DOHH2 (cell line): ENCODE measurements at regions not wholly inside any gene's neighbourhood (a gene's known extent, or its start where the extent isn't known, plus 50 kb on each side); places are given as distances from the start of the nearest gene placed in this dataset.
A peak's percentile ranks its signal among the peaks of the same experiment; 100 is the strongest.

Source experiments
- H3F3A ChIP-seq: fragments of 200-600 bp; sonication (generic), shearing (Covaris generic); 2 replicates; pipeline ENCODE4 v1.6.0; 2016; ENCODE audit warnings: antibody characterized with exemption, mild to moderate bottlenecking; ENCODE audit not compliant: control insufficient read depth, insufficient read depth
- H3K27ac ChIP-seq: fragments of 200-600 bp; sonication (generic); 2 replicates; pipeline ENCODE4 v1.5.1; 2014; ENCODE audit warnings: low read depth, mild to moderate bottlenecking, low read length, moderate library complexity
- H3K27me3 ChIP-seq: fragments of 200-600 bp; sonication (generic); 2 replicates; pipeline ENCODE4 v1.6.1; 2014; ENCODE audit warnings: mild to moderate bottlenecking, low read length, mixed read lengths; ENCODE audit not compliant: control insufficient read depth
- H3K36me3 ChIP-seq: fragments of 200-600 bp; sonication (generic); 2 replicates; pipeline ENCODE4 v1.6.1; 2014; ENCODE audit warnings: mild to moderate bottlenecking, low read length, moderate library complexity, mixed read lengths; ENCODE audit not compliant: control insufficient read depth
- H3K4me1 ChIP-seq: fragments of 200-600 bp; sonication (generic); 2 replicates; pipeline ENCODE4 v1.6.1; 2014; ENCODE audit warnings: mild to moderate bottlenecking, low read length, mixed read lengths; ENCODE audit not compliant: control insufficient read depth
- H3K4me2 ChIP-seq: fragments of 200-600 bp; sonication (generic); 2 replicates; pipeline ENCODE4 v1.6.0; 2014; ENCODE audit warnings: mild to moderate bottlenecking, low read length, moderate library complexity
- H3K4me3 ChIP-seq: fragments of 200-600 bp; sonication (generic); 2 replicates; pipeline ENCODE4 v1.5.1; 2014; ENCODE audit warnings: mild to moderate bottlenecking, low read length, mixed read lengths
- H3K79me2 ChIP-seq: fragments of 200-600 bp; sonication (generic); 2 replicates; pipeline ENCODE4 v1.6.1; 2014; ENCODE audit warnings: mild to moderate bottlenecking, low read length, mixed read lengths; ENCODE audit not compliant: control insufficient read depth
- H3K9me2 ChIP-seq: fragments of 200-600 bp; sonication (generic); replicated peaks from 2 replicates; pipeline ENCODE4 v1.6.1; 2014; ENCODE audit warnings: mild to moderate bottlenecking, low read length, mixed read lengths; ENCODE audit not compliant: control insufficient read depth
- H3K9me3 ChIP-seq: fragments of 200-600 bp; sonication (generic); 2 replicates; pipeline ENCODE4 v1.6.1; 2014; ENCODE audit warnings: antibody characterized with exemption, low read length, mixed read lengths; ENCODE audit not compliant: control insufficient read depth, insufficient read depth
- H4K20me1 ChIP-seq: fragments of 200-600 bp; sonication (generic); 2 replicates; pipeline ENCODE4 v1.6.0; 2014; ENCODE audit warnings: low read depth, mild to moderate bottlenecking, antibody characterized with exemption, low read length, moderate library complexity; ENCODE audit not compliant: control insufficient read depth, insufficient read depth
- EZH2phosphoT487 ChIP-seq: fragments of 200-600 bp; sonication (generic); IDR thresholded peaks from 2 replicates; pipeline ENCODE4 v1.6.1; 2017; ENCODE audit warnings: borderline replicate concordance, mild to moderate bottlenecking, antibody characterized with exemption, low read length, moderate library complexity, mixed read lengths
- TF ChIP-seq, protein P1 (sequence below): fragments of 200-600 bp; sonication (generic); IDR thresholded peaks from one replicate; pipeline ENCODE4 v1.5.1; 2014; ENCODE audit warnings: antibody characterized with exemption, mild to moderate bottlenecking, low read depth, low read length; ENCODE audit not compliant: poor library complexity, severe bottlenecking

DNA sequence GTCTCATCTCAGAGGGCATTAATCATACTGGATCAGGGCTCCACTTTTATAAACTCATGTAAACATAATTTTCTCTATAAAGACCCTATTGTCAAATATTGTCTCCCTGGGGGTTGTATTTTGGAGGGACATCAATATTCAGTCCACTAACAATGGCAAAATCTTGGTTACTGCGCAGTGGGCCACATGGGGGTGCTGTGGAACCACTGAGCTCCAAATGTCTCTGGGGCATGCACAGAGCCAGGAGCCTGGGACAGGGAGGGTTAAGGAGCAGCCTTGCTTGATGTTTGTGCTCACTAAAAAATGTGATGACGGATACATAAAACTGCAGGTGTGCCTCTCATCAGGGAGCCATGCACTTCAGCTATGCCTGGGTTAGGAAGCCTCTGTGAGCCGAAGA lies 62.1 kb upstream of the PRSS58 start:
- no peak for TF ChIP-seq EZH2phosphoT487
- TF ChIP-seq, protein P1, sequence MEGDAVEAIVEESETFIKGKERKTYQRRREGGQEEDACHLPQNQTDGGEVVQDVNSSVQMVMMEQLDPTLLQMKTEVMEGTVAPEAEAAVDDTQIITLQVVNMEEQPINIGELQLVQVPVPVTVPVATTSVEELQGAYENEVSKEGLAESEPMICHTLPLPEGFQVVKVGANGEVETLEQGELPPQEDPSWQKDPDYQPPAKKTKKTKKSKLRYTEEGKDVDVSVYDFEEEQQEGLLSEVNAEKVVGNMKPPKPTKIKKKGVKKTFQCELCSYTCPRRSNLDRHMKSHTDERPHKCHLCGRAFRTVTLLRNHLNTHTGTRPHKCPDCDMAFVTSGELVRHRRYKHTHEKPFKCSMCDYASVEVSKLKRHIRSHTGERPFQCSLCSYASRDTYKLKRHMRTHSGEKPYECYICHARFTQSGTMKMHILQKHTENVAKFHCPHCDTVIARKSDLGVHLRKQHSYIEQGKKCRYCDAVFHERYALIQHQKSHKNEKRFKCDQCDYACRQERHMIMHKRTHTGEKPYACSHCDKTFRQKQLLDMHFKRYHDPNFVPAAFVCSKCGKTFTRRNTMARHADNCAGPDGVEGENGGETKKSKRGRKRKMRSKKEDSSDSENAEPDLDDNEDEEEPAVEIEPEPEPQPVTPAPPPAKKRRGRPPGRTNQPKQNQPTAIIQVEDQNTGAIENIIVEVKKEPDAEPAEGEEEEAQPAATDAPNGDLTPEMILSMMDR: peak; percentile 70
- no peaks in the 10 kb centered on the region for H4K20me1 ChIP-seq

DNA sequence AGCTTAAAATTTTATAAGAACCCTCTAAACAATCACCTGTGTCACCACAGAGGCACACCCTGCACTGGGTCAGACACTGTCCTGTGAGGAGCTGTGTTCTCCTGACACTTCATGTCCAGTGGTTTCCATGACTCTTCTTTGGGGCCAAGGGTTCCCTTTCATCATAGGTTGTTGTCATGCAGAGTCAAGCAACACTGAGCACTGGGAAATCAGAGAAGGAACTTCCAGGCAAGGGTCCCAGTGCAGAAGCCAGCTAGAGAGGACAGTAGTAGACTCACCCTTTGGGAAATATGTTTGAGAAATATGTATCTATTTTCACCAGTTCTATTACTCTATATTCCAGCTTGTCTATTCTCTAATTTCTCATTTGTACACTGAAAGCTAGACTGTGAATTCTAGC lies 56.4 kb upstream of the PRSS58 start:
- H3K4me1 ChIP-seq: peaks cover 5% of the 10 kb centered on the region; the same call in 1 of the 2 replicates
- H3K9me2 ChIP-seq: no peaks in the 10 kb centered on the region
- peaks cover 33% of the 10 kb centered on the region for H3K27me3 ChIP-seq
- TF ChIP-seq, protein P1: no peak
- no peak for TF ChIP-seq EZH2phosphoT487
- H3K9me3 ChIP-seq: no peaks in the 10 kb centered on the region
- no peaks in the 10 kb centered on the region for H3K79me2 ChIP-seq
- no peaks in the 10 kb centered on the region for H3K36me3 ChIP-seq
- no peak overlapping the region for H3K27ac ChIP-seq
- H4K20me1 ChIP-seq: no peaks in the 10 kb centered on the region
- no peak overlapping the region for H3K4me3 ChIP-seq
- no peaks in the 10 kb centered on the region for H3F3A ChIP-seq
- H3K4me2 ChIP-seq: no peak overlapping the region

More for the DNA sequence above, 62.1 kb upstream of the PRSS58 start:
- no peaks in the 10 kb centered on the region for H3K36me3 ChIP-seq
- no peaks in the 10 kb centered on the region for H3K79me2 ChIP-seq
- no peaks in the 10 kb centered on the region for H3F3A ChIP-seq
- H3K9me3 ChIP-seq: no peaks in the 10 kb centered on the region
- H3K27ac ChIP-seq: no peak overlapping the region
- no peak overlapping the region for H3K4me3 ChIP-seq
- peaks cover 8% of the 10 kb centered on the region; the same call in 1 of the 2 replicates for H3K27me3 ChIP-seq
- H3K9me2 ChIP-seq: no peaks in the 10 kb centered on the region
- no peak overlapping the region for H3K4me2 ChIP-seq
- H3K4me1 ChIP-seq: no peaks in the 10 kb centered on the region

DNA sequence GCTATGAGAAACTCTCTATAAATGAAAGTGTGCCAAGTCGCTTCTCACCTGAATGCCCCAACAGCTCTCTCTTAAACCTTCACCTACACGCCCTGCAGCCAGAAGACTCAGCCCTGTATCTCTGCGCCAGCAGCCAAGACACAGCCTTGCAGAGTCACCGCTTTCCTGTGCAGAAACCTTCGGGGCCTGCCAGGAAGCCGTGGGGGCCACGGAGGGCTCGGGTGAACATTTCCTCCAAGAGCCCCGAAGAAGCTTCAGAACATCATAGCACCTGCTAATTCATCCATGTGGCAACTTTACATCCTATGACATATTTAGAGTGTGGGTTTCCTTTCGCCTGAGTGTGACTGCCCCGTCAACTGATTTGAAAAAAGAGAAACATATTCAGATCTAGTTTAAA lies 55.7 kb upstream of the PRSS58 start:
- peaks cover 33% of the 10 kb centered on the region for H3K27me3 ChIP-seq
- TF ChIP-seq, protein P1: no peak
- no peak for TF ChIP-seq EZH2phosphoT487
- peaks cover 5% of the 10 kb centered on the region; the same call in 1 of the 2 replicates for H3K4me1 ChIP-seq
- H3F3A ChIP-seq: no peaks in the 10 kb centered on the region
- no peak overlapping the region for H3K4me3 ChIP-seq
- no peak overlapping the region for H3K27ac ChIP-seq
- no peaks in the 10 kb centered on the region for H3K79me2 ChIP-seq
- H4K20me1 ChIP-seq: no peaks in the 10 kb centered on the region
- no peaks in the 10 kb centered on the region for H3K9me3 ChIP-seq
- no peaks in the 10 kb centered on the region for H3K36me3 ChIP-seq
- no peaks in the 10 kb centered on the region for H3K9me2 ChIP-seq
- H3K4me2 ChIP-seq: 0 out of 2 replicates have a peak overlapping the region, but pooled peaks have one; percentile 14

DNA sequence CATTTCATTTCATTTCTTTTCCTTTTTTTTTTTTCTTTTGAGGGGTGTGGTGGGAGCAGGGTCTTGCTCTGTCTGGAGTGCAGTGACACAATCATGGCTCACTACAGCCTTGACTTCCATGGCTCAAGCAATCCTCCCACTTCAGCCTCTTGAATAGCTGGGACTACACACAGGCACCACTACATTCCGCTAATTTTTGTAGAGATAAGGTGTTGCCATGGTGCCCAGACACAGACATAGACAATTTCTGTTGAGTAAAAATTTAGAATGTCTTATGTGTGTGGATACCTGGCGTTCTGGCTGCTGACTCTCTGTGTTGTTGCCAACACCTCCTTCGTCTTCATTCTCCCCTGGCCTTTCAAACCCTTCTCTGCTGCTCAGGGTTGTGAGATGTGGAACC lies 54.0 kb upstream of the PRSS58 start:
- Histone ChIP-seq H3K4me3 (no peak overlapping the region), H3K27me3 (peaks cover 29% of the 10 kb centered on the region), H3K9me2 (no peaks in the 10 kb centered on the region), H3K79me2 (no peaks in the 10 kb centered on the region), H3K27ac (no peak overlapping the region), H3K9me3 (no peaks in the 10 kb centered on the region), H3K36me3 (no peaks in the 10 kb centered on the region), H3K4me2 (no peak overlapping the region), H4K20me1 (no peaks in the 10 kb centered on the region), H3F3A (no peaks in the 10 kb centered on the region), H3K4me1 (peaks cover 5% of the 10 kb centered on the region; the same call in 1 of the 2 replicates)
- TF ChIP-seq EZH2phosphoT487: no peak
- TF ChIP-seq, protein P1: no peak
